ENCODE measurements at regions not wholly inside any gene's neighbourhood (a gene's known extent, or its start where the extent isn't known, plus 50 kb on each side); places are given as distances from the start of the nearest gene placed in this dataset.

GRCh38 chr13:22135446-22135845, 464.6 kb downstream of the FGF9 start:
- TF ChIP-seq CTCF (IDR thresholded peaks at IDR 0.05; ENCODE audit: extremely low read depth in 1 of 2, insufficient read depth in 1 of 2, low read depth in 1 of 2, low read length in 2 of 2): no peak
- no peak for TF ChIP-seq MYC (IDR thresholded peaks at IDR 0.05; ENCODE audit: low read depth, low read length)
- no peak for TF ChIP-seq POLR2A (IDR thresholded peaks at IDR 0.05; ENCODE audit: low read depth, low read length)
- no peak for TF ChIP-seq FOS (IDR thresholded peaks at IDR 0.05; ENCODE audit: borderline replicate concordance, insufficient read depth, low read length)
- no peak for TF ChIP-seq EZH2 (IDR thresholded peaks at IDR 0.05; ENCODE audit: borderline replicate concordance, low read depth, low read length, severe bottlenecking)
- TF ChIP-seq JUN (IDR thresholded peaks at IDR 0.05; ENCODE audit: borderline replicate concordance, insufficient read depth, insufficient read length, low read depth): no peak

Data from endothelial cell of umbilical vein (primary cell).